ENCODE measurements at regions not wholly inside any gene's neighbourhood (a gene's known extent, or its start where the extent isn't known, plus 50 kb on each side); places are given as distances from the start of the nearest gene placed in this dataset.

DNA sequence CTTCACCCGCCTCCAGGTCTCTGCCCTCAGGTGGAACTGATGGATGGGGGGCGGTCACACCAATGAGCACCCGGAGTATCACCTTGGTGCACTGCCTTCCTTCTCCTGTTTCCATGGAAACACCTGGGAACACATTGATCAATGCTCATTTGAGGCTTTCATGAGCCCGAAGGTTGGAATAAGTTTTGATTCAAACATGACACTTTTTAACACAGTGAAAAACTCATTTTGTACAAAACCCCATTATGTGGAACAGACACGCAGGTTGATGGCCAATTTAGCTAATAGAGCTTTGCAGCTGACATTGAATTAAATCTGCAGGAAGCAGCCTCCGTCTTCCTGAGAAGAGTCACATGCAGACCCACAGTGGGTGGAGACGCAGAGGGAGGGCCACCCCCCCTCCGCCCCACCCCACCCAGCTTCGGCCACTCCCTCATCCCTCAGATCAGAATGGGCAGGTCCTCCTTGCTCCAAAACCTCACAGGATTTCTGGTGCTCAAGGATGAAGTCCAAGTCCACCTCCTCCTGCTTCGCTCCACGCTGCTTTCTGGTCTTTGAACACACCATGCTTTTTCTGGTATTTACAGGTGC, 96.0 kb upstream of the MYCN start:
- TF ChIP-seq CTCF (IDR thresholded peaks at IDR 0.05) (no peak), FOXJ3 (CRISPR knock-in tag; IDR thresholded peaks at IDR 0.05; ENCODE audit: borderline replicate concordance) (no peak), ZMAT4 (CRISPR knock-in tag; IDR thresholded peaks at IDR 0.05) (no peak), GABPB1 (CRISPR knock-in tag; IDR thresholded peaks at IDR 0.05) (no peak), FOXP1 (CRISPR knock-in tag; IDR thresholded peaks at IDR 0.05; ENCODE audit: borderline replicate concordance) (no peak), JUN (CRISPR knock-in tag; IDR thresholded peaks at IDR 0.05) (no peak), USF1 (CRISPR knock-in tag; IDR thresholded peaks at IDR 0.05) (no peak), E2F5 (CRISPR knock-in tag; IDR thresholded peaks at IDR 0.05) (no peak), ZNF281 (CRISPR knock-in tag; IDR thresholded peaks at IDR 0.05) (no peak), SOX15 (CRISPR knock-in tag; IDR thresholded peaks at IDR 0.05) (no peak), ELF4 (CRISPR knock-in tag; IDR thresholded peaks at IDR 0.05; ENCODE audit: low read depth) (no peak)
- TF ChIP-seq, protein P1, sequence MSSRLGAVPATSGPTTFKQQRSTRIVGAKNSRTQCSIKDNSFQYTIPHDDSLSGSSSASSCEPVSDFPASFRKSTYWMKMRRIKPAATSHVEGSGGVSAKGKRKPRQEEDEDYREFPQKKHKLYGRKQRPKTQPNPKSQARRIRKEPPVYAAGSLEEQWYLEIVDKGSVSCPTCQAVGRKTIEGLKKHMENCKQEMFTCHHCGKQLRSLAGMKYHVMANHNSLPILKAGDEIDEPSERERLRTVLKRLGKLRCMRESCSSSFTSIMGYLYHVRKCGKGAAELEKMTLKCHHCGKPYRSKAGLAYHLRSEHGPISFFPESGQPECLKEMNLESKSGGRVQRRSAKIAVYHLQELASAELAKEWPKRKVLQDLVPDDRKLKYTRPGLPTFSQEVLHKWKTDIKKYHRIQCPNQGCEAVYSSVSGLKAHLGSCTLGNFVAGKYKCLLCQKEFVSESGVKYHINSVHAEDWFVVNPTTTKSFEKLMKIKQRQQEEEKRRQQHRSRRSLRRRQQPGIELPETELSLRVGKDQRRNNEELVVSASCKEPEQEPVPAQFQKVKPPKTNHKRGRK (CRISPR knock-in tag; IDR thresholded peaks at IDR 0.05; ENCODE audit: borderline replicate concordance) = no peak
